Natural killer cell (primary cell): ENCODE measurements at regions not wholly inside any gene's neighbourhood (a gene's known extent, or its start where the extent isn't known, plus 50 kb on each side); places are given as distances from the start of the nearest gene placed in this dataset.

Experiments used
- ATAC-seq, 3 donors: fragments of 150-1000 bp in 2 of 3; fragments of 200-7000 bp in 1 of 3; cut with Tn5 transposase; 1 replicate in 1 of 3; 2 replicates in 2 of 3; pipeline ENCODE4 v1.10.0; 2021; ENCODE audit warnings: mild to moderate bottlenecking in 2 of 3, moderate library complexity in 2 of 3
- DNase-seq, 2 donors: peaks; one replicate each; pipeline versions ENCODE4 v3.0.0 to v3.0.0-alpha.2; 2013 to 2021; ENCODE audit warnings: mixed read lengths in 1 of 2
- H3K27ac ChIP-seq: one replicate; pipeline ENCODE4 v1.5.1; 2013; ENCODE audit warnings: mild to moderate bottlenecking, low read length
- H3K27me3 ChIP-seq: one replicate; pipeline ENCODE4 v1.6.1; 2013; ENCODE audit warnings: low read length; ENCODE audit not compliant: control insufficient read depth, insufficient read depth
- H3K36me3 ChIP-seq: one replicate; pipeline ENCODE4 v1.6.1; 2013; ENCODE audit warnings: low read length; ENCODE audit not compliant: control insufficient read depth, insufficient read depth
- H3K4me1 ChIP-seq: one replicate; pipeline ENCODE4 v1.6.1; 2013; ENCODE audit warnings: low read length; ENCODE audit not compliant: control insufficient read depth, insufficient read depth
- H3K4me3 ChIP-seq: one replicate; pipeline ENCODE4 v1.5.1; 2013; ENCODE audit warnings: low read length
- H3K9me3 ChIP-seq: one replicate; pipeline ENCODE4 v1.6.1; 2013; ENCODE audit warnings: low read length; ENCODE audit not compliant: control insufficient read depth, insufficient read depth
- H3K27ac Mint-ChIP-seq, 2 donors: one replicate each; pipeline ENCODE4 v1.8.0; 2022; ENCODE audit warnings: mild to moderate bottlenecking in 2 of 2, mixed read lengths in 2 of 2, moderate library complexity in 1 of 2
- H3K27me3 Mint-ChIP-seq, 2 donors: one replicate each; pipeline ENCODE4 v1.8.0; 2022; ENCODE audit warnings: low read depth in 2 of 2, mixed read lengths in 2 of 2
- H3K36me3 Mint-ChIP-seq: one replicate; pipeline ENCODE4 v1.8.0; 2022; ENCODE audit warnings: mixed read lengths
- H3K4me1 Mint-ChIP-seq, 2 donors: one replicate each; pipeline ENCODE4 v1.8.0; 2022; ENCODE audit warnings: mixed read lengths in 2 of 2
- H3K4me3 Mint-ChIP-seq: one replicate; pipeline ENCODE4 v1.8.0; 2022; ENCODE audit warnings: mild to moderate bottlenecking, moderate library complexity, mixed read lengths
- H3K9me3 Mint-ChIP-seq, 2 donors: one replicate each; pipeline ENCODE4 v1.8.0; 2022; ENCODE audit warnings: mixed read lengths in 2 of 2
- CTCF ChIP-seq: fragments of 200-600 bp; IDR thresholded peaks from one replicate; pipeline ENCODE4 v1.8.0; 2022; ENCODE audit warnings: antibody characterized with exemption
- WGBS: methylation state at CpG from one replicate; pipeline ENCODE4 v1.1.7; 2013; ENCODE audit warnings: missing lambda C conversion rate; ENCODE audit not compliant: insufficient coverage; 5-methylcytosine and 5-hydroxymethylcytosine counted together
- intact Hi-C: fragments of 100-400 bp; cut with micrococcal nuclease; formaldehyde crosslinking; loops from one replicate; pipeline ENCODE4 v1.14.2; 2022

- H3K9me3 Mint-ChIP-seq: peaks cover 2 to 9% of the 10 kb centered on the region in 2 donors
These were observed 381.0 kb downstream of the GPATCH2 start for GRCh38 chr1:217249857-217250256.

DNA sequence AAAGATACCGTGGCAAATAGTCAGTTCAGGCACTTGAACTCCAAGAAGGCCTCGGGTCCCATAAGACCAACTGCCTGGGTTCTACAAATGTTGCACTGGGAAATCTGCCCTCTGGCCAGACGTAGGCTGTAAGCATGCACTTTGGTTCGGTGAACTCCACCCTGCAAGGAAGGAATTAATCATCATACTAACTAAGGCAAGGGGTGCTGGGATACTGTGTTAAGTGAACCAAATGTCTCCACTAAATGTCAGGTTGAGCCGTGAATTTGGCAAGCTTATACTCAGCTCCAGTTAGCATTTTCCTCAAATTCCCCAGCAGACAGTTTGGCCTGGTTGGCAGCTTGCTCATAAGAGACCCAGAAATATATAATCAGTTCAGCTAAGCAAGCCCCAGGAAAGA lies 385.9 kb downstream of the GPATCH2 start:
- H3K4me3 Mint-ChIP-seq: no peak overlapping the region
- H3K27me3 Mint-ChIP-seq: no peaks in the 10 kb centered on the region
- Histone ChIP-seq H3K36me3 (no peaks in the 10 kb centered on the region), H3K27ac (no peak overlapping the region), H3K9me3 (no peaks in the 10 kb centered on the region), H3K4me3 (no peak overlapping the region), H3K4me1 (no peaks in the 10 kb centered on the region), H3K27me3 (no peaks in the 10 kb centered on the region)
- intact Hi-C loops: no loop called here
- H3K4me1 Mint-ChIP-seq: no peaks in the 10 kb centered on the region
- H3K36me3 Mint-ChIP-seq: no peaks in the 10 kb centered on the region
- peaks cover 5 to 6% of the 10 kb centered on the region in 2 donors for H3K9me3 Mint-ChIP-seq
- DNase-seq (no peak), ATAC-seq (no peak)
- WGBS: 88% methylated on average over 5 of the region's 5 CpGs
- no peak overlapping the region for H3K27ac Mint-ChIP-seq
- no peak for TF ChIP-seq CTCF

More at GRCh38 chr1:217249857-217250256, 381.0 kb downstream of the GPATCH2 start:
- intact Hi-C loops: no loop called here
- H3K4me3 ChIP-seq: no peak overlapping the region
- no peak for DNase-seq
- no peak for TF ChIP-seq CTCF
- H3K27me3 ChIP-seq: no peaks in the 10 kb centered on the region
- Mint-ChIP-seq H3K27ac (no peak overlapping the region), H3K36me3 (no peaks in the 10 kb centered on the region), H3K4me3 (no peak overlapping the region), H3K27me3 (no peaks in the 10 kb centered on the region), H3K4me1 (no peaks in the 10 kb centered on the region)
- H3K36me3 ChIP-seq: no peaks in the 10 kb centered on the region
- H3K27ac ChIP-seq: no peak overlapping the region
- H3K4me1 ChIP-seq: no peaks in the 10 kb centered on the region
- no peak for ATAC-seq
- no peaks in the 10 kb centered on the region for H3K9me3 ChIP-seq
- 77% methylated on average over 2 of the region's 3 CpGs for WGBS

DNA sequence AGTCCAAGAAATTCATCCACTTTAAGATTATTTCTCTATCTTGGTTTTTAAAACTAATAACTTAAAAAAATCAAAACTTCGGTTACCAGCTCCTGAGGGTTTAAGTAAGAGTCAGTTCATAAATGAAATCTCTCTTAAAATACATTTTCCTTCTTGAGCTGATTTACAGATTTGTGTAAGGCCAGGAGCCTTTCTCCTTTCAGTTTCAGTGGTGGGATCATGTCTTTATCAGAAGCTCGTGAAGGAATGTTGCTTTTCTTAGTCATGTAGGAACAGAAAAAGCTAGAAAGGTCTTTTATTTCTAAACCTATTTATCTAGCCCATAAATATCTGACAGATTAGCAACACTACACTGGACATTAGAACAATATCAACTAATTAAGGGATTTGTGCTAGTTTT lies 390.2 kb downstream of the GPATCH2 start:
- Histone ChIP-seq H3K9me3 (no peaks in the 10 kb centered on the region), H3K27ac (no peak overlapping the region), H3K4me3 (no peak overlapping the region), H3K36me3 (no peaks in the 10 kb centered on the region), H3K4me1 (no peaks in the 10 kb centered on the region), H3K27me3 (no peaks in the 10 kb centered on the region)
- Mint-ChIP-seq H3K4me3 (no peak overlapping the region), H3K4me1 (no peaks in the 10 kb centered on the region), H3K27ac (no peak overlapping the region), H3K36me3 (no peaks in the 10 kb centered on the region), H3K9me3 (peaks cover 19% of the 10 kb centered on the region in 2 donors), H3K27me3 (no peaks in the 10 kb centered on the region)
- no peak for TF ChIP-seq CTCF
- no peak for ATAC-seq
- intact Hi-C loops: no loop called here
- 100% methylated on average over 1 of the region's 2 CpGs for WGBS
- no peak for DNase-seq

DNA sequence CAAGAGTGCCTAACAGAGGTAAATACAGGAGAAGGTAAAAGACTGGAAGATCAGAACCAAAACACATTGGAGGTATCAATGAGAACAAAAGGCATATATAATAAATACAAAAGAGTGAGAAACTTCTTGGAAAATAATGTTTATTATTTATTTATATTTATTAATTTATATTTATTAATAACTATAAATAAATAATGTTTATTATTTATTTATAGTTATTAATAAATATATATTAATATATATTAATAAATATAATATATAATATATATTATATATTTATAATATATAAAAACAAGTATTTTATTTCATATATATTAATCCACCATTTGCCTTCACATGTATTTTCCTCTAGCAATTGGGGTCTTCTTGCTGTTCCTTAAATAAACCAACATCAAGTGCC lies 391.9 kb downstream of the GPATCH2 start:
- no peak overlapping the region for H3K4me3 Mint-ChIP-seq
- H3K4me1 Mint-ChIP-seq: no peaks in the 10 kb centered on the region
- no peaks in the 10 kb centered on the region for H3K27me3 Mint-ChIP-seq
- Histone ChIP-seq H3K27ac (no peak overlapping the region), H3K4me1 (no peaks in the 10 kb centered on the region), H3K9me3 (no peaks in the 10 kb centered on the region), H3K36me3 (no peaks in the 10 kb centered on the region), H3K27me3 (no peaks in the 10 kb centered on the region), H3K4me3 (no peak overlapping the region)
- ATAC-seq (no peak), DNase-seq (no peak)
- peaks cover 17 to 19% of the 10 kb centered on the region in 2 donors for H3K9me3 Mint-ChIP-seq
- intact Hi-C loops: no loop called here
- no peaks in the 10 kb centered on the region for H3K36me3 Mint-ChIP-seq
- TF ChIP-seq CTCF: no peak
- no peak overlapping the region for H3K27ac Mint-ChIP-seq
